NCI-H524 (cell line): ENCODE measurements at regions not wholly inside any gene's neighbourhood (a gene's known extent, or its start where the extent isn't known, plus 50 kb on each side); places are given as distances from the start of the nearest gene placed in this dataset.

Experiments
- DNase-seq, 2 experiments: peaks; one replicate each; lab custom pipeline; 2025; lab: John Stamatoyannopoulos, UW

DNA sequence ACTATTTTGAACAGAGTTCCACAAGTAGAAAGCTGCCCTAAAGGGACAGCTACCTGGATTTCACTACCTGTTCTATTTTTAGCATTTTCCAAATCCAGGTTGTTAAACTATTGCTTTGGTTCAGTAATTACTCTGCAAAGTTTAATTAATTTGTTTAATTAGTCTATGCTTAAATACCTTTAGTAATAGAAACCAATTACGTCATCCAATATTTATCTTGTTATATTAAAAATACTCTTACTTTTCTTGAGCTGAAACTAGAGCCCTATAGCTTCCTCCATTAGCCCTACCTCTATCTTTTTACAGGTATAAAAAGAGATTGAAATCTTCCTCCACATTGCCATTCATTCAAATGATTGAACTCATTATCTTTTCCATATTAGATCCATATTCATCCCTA lies 514.6 kb downstream of the DSC3 start:
- no peak for DNase-seq

- DNase-seq = no peak
Observed at GRCh38 chr18:30527226-30527625, 515.3 kb downstream of the DSC3 start.

- DNase-seq = no peak
Observed at GRCh38 chr18:30522288-30522929, 520.1 kb downstream of the DSC3 start.

DNA sequence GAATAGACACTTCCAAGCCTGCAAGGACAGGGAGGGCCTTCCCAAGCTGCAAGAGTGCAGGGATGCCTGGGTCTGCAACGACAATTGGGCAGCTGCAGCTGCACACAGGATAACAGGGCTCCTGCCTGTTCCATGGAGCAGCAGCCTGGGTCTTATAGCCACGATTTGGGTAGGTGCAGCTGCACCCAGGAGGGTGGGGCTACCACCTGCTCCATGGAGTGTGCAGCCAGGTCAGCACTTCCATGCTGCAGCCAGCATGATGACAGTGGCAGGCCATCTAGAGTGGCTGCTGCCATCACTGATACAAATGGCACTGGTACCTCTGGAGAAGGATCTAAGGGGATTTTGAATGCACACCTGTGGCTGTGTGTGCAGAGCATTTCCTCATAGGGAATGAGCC lies 528.5 kb downstream of the DSC3 start:
- DNase-seq = no peak

DNA sequence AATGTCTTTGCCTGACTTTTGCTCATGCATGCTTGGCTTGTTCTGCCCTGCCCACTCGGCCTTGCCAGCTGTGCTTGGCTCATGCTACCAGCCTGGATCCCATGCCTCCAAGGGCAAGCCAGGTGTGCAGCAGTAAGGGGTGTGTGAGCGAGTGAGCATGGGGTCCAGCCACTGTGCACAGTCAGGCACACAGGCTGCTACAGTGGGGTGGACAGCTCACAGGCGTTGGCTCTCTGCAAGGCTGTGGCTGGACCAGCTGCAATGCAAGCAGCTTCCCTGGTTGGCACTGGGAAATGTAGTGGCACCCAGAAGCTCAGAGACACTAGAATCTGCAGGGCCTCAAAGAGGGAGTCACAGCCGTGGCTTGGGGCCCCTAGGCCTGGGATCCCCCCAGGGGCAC lies 529.7 kb downstream of the DSC3 start:
- DNase-seq = no peak

DNA sequence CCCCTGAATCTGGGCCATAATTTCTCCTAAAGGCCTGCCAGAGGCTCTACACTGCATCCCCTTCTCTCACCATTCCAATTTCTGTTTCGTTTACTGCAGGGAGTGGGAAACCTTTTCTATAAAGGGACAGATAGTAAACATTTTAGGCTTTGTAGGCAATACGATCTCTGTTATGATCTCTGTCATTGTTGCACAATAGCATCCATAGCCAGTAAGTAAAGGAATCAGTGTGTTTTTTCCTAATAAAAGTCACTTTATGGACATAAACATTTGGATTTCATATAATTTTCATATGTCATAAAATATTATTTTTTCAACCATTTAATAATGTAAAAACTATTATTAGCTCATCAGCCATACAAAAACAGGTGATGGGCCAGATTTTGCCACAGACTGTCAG lies 531.7 kb downstream of the DSC3 start:
- no peak for DNase-seq

GRCh38 chr18:30501594-30501993 lies 540.9 kb downstream of the DSC3 start:
- no peak for DNase-seq

DNA sequence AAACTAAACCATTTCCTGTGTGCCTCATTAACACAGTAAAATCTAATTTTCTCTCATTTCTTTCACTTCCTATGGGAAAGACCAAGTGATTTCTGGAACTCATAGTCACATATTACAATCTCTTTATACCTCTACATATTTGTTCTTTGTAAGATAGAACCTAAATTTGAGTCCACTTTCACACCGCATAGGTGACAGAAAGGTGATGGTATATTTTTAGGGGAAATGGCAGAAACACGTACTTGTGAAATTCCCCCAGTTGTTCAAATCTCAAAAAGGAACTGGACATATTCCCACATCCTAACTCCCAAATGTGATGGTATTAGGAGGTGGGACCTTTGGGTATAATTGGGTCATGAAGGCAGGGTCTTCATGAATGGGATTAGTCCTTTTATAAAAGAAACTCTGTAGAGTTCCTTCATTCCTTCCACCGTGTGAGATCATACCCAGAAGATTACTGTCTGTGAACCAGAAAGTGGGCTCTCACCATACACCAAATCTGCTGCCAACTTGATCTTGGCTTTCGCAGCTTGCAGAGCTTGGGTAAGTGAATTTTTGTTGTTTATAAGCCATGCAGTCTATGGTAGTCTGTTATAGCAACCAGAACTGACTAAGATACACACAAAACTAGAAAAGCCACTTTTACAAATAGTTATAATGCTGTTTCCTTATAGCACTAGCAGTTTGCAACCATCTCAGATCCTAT lies 542.1 kb downstream of the DSC3 start:
- DNase-seq = no peak

GRCh38 chr18:30499721-30500120 lies 542.8 kb downstream of the DSC3 start:
- no peak for DNase-seq

GRCh38 chr18:30492552-30493129 lies 549.9 kb downstream of the DSC3 start:
- no peak for DNase-seq

DNA sequence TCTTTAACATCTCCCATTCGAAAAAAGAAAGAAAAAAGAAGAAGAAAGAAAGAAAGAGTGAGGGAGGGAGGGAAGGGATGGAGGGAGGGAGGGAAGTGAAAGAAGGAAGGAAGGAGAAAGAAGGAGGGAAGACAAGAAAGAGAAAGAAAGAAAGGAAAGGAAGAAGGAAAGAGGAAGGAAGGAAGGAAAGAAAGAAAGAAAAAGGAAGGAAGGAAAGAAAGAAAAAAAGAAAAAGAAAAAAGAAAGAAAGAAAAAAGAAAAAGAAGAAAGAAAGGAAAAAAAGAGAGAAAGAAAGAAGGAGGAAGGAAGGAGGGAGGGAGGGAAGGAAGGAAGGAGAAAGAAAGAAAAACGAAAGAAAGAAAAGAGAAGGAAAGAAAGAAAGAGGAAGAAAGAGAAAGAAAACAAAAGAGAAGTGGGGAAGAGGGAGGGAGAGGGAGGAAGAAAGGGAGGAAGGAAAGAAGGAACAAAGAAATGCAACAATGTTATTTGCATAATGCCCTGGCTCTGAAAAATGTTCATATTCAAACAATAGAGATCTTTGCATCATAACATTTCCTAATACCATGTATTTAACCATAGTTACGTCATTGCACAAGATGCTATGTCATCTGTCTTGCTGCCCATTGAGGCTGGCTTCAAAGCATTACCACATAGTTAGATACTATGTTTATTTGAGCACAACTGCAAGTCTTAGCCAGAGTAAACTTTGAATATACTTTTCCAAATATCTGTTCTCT lies 550.6 kb downstream of the DSC3 start:
- no peak for DNase-seq

DNA sequence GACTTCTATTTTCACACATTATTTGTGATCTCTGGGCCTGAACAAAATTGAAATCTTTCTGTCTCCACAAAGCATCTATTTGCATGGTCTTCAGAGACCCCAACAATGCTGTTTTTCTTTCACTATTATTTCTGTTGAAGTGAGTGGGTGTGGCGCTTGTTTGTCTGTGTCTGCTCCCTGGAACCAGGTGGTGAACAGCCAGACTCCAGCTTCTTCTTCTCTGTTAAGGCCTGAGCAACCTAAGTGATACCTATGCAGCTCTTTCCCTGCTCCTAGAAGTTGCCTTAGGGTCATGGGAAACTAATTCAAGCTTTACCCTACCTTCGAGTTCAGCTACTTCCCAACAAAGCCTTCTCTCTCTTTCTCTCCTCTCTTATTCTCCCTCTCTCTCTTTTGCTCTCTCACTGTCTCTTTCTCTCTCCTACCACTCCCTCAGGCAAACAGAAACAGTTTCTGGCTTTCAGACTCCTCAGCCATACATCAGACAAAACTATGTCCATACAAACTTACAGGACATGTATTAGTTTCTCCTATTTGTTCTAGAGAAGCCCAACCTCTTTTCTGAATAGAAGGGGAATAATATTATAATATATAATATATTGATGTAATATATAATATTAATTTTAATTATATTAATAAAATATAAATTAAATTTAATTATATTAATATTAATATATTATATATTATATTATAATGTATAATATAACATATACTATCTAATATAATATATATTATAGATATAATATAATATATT lies 552.5 kb downstream of the DSC3 start:
- DNase-seq = no peak

GRCh38 chr18:30487962-30488361 lies 554.6 kb downstream of the DSC3 start:
- no peak for DNase-seq

GRCh38 chr18:30486856-30487255 lies 555.7 kb downstream of the DSC3 start:
- no peak for DNase-seq

GRCh38 chr18:30485078-30485477 lies 557.5 kb downstream of the DSC3 start:
- DNase-seq = no peak

DNA sequence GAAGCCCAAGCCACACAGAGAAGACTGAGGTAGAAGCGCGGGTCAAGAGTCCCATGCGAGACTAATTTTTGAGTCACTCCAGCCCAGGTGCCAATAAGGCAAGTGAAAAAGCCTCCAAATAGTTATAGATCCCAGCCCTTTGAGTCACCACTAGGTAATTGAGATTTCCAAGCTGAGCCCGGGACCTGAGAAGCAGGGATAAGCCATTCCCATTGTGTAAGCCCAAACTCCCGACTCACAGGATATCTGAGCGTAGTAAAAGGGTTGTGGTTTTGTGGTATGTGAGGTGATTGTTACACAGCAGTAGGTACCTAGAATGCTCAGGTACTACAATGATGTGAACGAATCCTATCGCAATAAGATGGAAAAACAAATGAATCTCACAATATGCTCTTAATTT lies 560.7 kb downstream of the DSC3 start:
- no peak for DNase-seq

- no peak for DNase-seq
Observed at GRCh38 chr18:30469091-30469490, 573.5 kb downstream of the DSC3 start.

DNA sequence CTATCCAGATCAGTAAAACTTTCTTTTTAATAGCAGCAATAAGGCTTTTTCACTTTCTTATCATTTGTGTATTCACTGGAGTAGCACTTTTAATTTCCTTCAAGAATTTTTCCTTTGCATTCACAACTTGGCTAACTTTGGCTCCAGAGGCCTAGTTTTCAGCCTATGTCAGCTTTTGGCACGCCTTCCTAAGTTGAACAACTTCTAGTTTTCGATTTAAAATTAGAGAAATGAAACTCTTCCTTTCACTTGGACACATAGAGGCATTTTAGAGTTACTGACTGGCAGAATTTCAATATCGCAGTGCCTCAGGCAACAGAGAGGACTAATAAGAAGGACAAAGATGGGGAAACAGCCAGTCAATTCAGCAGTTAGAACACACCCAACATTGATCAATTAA lies 577.4 kb downstream of the DSC3 start:
- DNase-seq = no peak

- peak in 1 of 2 experiments; percentile 12 for DNase-seq
Observed at GRCh38 chr18:30457156-30457555, 585.4 kb downstream of the DSC3 start.

- DNase-seq = no peak
Observed at GRCh38 chr18:30455741-30456140, 586.8 kb downstream of the DSC3 start.

GRCh38 chr18:30454920-30455319 lies 587.6 kb downstream of the DSC3 start:
- no peak for DNase-seq

DNA sequence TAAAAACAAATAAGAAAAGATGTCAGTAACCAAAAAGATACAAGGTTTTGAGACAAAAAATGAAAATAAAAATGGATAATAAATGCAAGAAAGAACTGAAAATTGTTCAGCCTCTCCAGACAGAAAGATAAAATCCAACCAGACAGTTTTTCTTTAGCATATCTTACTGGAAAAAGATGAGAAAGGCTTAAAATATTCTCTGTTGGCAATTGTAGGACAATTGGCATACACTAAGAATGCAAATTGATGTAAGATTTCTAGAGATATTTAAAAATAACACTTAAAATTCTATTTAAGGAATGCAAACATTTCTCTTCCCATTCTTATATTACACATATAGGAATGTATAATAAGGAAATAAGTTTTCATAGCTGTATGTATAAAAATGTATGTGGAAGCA lies 590.6 kb downstream of the DSC3 start:
- no peak for DNase-seq
